SW480 (cell line): ENCODE measurements at regions not wholly inside any gene's neighbourhood (a gene's known extent, or its start where the extent isn't known, plus 50 kb on each side); places are given as distances from the start of the nearest gene placed in this dataset.

Source experiments
- DNase-seq: peaks from one replicate; pipeline ENCODE4 v3.0.0-alpha.2; 2016; ENCODE audit warnings: low spot score

GRCh38 chr3:178059836-178060235, 476.4 kb upstream of the KCNMB2 start:
- DNase-seq, result no peak

GRCh38 chr3:178060407-178060806, 475.8 kb upstream of the KCNMB2 start:
- DNase-seq, result no peak

GRCh38 chr3:178062126-178062525, 474.1 kb upstream of the KCNMB2 start:
- no peak for DNase-seq

- no peak for DNase-seq
Measured at GRCh38 chr3:178063461-178063860, 472.8 kb upstream of the KCNMB2 start.

- DNase-seq, result no peak
Measured at GRCh38 chr3:178067721-178068120, 468.5 kb upstream of the KCNMB2 start.

- DNase-seq, result no peak
Measured at GRCh38 chr3:178072391-178073305, 463.6 kb upstream of the KCNMB2 start.

GRCh38 chr3:178073366-178073765, 462.9 kb upstream of the KCNMB2 start:
- no peak for DNase-seq

GRCh38 chr3:178075344-178075743, 460.9 kb upstream of the KCNMB2 start:
- DNase-seq, result no peak

GRCh38 chr3:178078953-178079352, 457.3 kb upstream of the KCNMB2 start:
- DNase-seq, result no peak

- no peak for DNase-seq
Measured at GRCh38 chr3:178079966-178080365, 456.3 kb upstream of the KCNMB2 start.

GRCh38 chr3:178082326-178082906, 453.8 kb upstream of the KCNMB2 start:
- DNase-seq, result no peak

GRCh38 chr3:178083906-178084866, 452.1 kb upstream of the KCNMB2 start:
- DNase-seq, result peak; percentile 14

GRCh38 chr3:178084938-178085816, 451.1 kb upstream of the KCNMB2 start:
- peak; percentile 32 for DNase-seq

- DNase-seq, result no peak
Measured at GRCh38 chr3:178085817-178086123, 450.5 kb upstream of the KCNMB2 start.

GRCh38 chr3:178086144-178086825, 450.0 kb upstream of the KCNMB2 start:
- DNase-seq, result no peak

- no peak for DNase-seq
Measured at GRCh38 chr3:178087376-178087775, 448.9 kb upstream of the KCNMB2 start.

- DNase-seq, result peak; percentile 12
Measured at GRCh38 chr3:178088963-178089362, 447.3 kb upstream of the KCNMB2 start.

GRCh38 chr3:178090899-178091298, 445.3 kb upstream of the KCNMB2 start:
- DNase-seq, result no peak

- no peak for DNase-seq
Measured at GRCh38 chr3:178095522-178095921, 440.7 kb upstream of the KCNMB2 start.

GRCh38 chr3:178096955-178097354, 439.3 kb upstream of the KCNMB2 start:
- no peak for DNase-seq

- no peak for DNase-seq
Measured at GRCh38 chr3:178097576-178097975, 438.7 kb upstream of the KCNMB2 start.
